WTC11 (cell line): ENCODE measurements at regions not wholly inside any gene's neighbourhood (a gene's known extent, or its start where the extent isn't known, plus 50 kb on each side); places are given as distances from the start of the nearest gene placed in this dataset.

Experiments
- RELA ChIP-seq: sonication (generic); formaldehyde crosslinking; IDR thresholded peaks from 2 replicates; pipeline ENCODE4 v1.8.1; 2022; ENCODE audit warnings: missing genetic modification reagents, mild to moderate bottlenecking, borderline replicate concordance
- RORB ChIP-seq: fragments of 250-450 bp; sonication (Bioruptor Pico); IDR thresholded peaks from 2 replicates; pipeline ENCODE4 v1.9.0; 2021; ENCODE audit warnings: mild to moderate bottlenecking
- TF ChIP-seq, protein P1 (sequence below): fragments of 200-600 bp; IDR thresholded peaks from 2 replicates; pipeline ENCODE4 v1.8.0; 2022; ENCODE audit warnings: antibody characterized with exemption

DNA sequence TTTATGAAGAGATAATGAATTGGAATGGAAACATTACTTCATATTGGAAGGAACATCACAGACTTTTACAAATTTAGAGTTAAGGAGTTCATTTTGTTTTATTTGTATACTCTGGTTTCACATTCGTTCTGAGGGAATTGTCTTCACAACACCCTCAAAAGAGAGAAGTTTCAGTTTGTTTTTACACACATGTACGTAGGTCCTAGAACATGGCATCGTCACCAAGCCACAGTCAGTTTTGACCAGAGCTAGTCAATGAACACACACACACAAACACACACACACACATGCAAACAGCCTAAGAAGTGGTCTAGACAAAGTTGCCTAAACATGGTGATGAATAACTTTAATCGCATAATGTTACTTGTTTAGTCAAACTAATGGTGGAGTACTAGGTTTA is 427.9 kb upstream of the BCHE start:
- TF ChIP-seq, protein P1, sequence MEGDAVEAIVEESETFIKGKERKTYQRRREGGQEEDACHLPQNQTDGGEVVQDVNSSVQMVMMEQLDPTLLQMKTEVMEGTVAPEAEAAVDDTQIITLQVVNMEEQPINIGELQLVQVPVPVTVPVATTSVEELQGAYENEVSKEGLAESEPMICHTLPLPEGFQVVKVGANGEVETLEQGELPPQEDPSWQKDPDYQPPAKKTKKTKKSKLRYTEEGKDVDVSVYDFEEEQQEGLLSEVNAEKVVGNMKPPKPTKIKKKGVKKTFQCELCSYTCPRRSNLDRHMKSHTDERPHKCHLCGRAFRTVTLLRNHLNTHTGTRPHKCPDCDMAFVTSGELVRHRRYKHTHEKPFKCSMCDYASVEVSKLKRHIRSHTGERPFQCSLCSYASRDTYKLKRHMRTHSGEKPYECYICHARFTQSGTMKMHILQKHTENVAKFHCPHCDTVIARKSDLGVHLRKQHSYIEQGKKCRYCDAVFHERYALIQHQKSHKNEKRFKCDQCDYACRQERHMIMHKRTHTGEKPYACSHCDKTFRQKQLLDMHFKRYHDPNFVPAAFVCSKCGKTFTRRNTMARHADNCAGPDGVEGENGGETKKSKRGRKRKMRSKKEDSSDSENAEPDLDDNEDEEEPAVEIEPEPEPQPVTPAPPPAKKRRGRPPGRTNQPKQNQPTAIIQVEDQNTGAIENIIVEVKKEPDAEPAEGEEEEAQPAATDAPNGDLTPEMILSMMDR, result no peak
- no peak for TF ChIP-seq RORB
- TF ChIP-seq RELA, result no peak
